ENCODE measurements at regions not wholly inside any gene's neighbourhood (a gene's known extent, or its start where the extent isn't known, plus 50 kb on each side); places are given as distances from the start of the nearest gene placed in this dataset.

DNA sequence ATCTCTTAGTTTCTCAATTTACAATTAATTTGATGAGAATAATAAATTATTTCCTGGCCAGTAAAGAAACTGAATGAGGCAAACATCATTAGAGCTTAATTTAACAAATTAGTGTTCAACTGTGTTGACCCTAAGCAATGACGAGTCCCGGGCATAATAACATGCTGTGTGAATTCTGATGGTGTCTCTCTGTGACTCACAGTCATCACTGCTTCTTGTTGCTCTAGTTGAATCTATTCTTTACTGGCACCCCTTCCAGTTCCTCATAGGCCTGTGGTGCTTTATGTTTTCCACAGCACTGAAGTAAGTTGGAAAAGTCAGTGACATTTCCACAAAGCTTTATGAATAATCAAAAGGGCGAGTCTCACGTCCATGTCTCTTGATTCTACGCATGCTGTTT, 57.7 kb upstream of the SLC7A11 start:
- TF ChIP-seq, protein P1, sequence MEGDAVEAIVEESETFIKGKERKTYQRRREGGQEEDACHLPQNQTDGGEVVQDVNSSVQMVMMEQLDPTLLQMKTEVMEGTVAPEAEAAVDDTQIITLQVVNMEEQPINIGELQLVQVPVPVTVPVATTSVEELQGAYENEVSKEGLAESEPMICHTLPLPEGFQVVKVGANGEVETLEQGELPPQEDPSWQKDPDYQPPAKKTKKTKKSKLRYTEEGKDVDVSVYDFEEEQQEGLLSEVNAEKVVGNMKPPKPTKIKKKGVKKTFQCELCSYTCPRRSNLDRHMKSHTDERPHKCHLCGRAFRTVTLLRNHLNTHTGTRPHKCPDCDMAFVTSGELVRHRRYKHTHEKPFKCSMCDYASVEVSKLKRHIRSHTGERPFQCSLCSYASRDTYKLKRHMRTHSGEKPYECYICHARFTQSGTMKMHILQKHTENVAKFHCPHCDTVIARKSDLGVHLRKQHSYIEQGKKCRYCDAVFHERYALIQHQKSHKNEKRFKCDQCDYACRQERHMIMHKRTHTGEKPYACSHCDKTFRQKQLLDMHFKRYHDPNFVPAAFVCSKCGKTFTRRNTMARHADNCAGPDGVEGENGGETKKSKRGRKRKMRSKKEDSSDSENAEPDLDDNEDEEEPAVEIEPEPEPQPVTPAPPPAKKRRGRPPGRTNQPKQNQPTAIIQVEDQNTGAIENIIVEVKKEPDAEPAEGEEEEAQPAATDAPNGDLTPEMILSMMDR (IDR thresholded peaks at IDR 0.05): no peak
- TF ChIP-seq EP300 (IDR thresholded peaks at IDR 0.05): no peak
